Endothelial cell (in vitro differentiated cells): ENCODE measurements at regions not wholly inside any gene's neighbourhood (a gene's known extent, or its start where the extent isn't known, plus 50 kb on each side); places are given as distances from the start of the nearest gene placed in this dataset.

Experiments used
- DNase-seq: peaks from one replicate; pipeline ENCODE4 v3.0.0; 2021; ENCODE audit warnings: low spot score
- H3K27ac Mint-ChIP-seq: one replicate; pipeline ENCODE4 v1.8.0; 2021; ENCODE audit warnings: mixed read lengths, inconsistent platforms; ENCODE audit not compliant: unreplicated experiment
- H3K27me3 Mint-ChIP-seq: one replicate; pipeline ENCODE4 v1.8.0; 2021; ENCODE audit warnings: mild to moderate bottlenecking, moderate library complexity, mixed read lengths, inconsistent platforms; ENCODE audit not compliant: unreplicated experiment
- H3K36me3 Mint-ChIP-seq: one replicate; pipeline ENCODE4 v1.8.0; 2021; ENCODE audit warnings: mild to moderate bottlenecking, low read depth, mixed read lengths, inconsistent platforms; ENCODE audit not compliant: unreplicated experiment
- H3K4me1 Mint-ChIP-seq: one replicate; pipeline ENCODE4 v1.8.0; 2021; ENCODE audit warnings: mild to moderate bottlenecking, mixed read lengths, inconsistent platforms; ENCODE audit not compliant: unreplicated experiment
- H3K4me3 Mint-ChIP-seq: one replicate; pipeline ENCODE4 v1.8.0; 2021; ENCODE audit warnings: mild to moderate bottlenecking, mixed read lengths, inconsistent platforms; ENCODE audit not compliant: unreplicated experiment
- H3K9me3 Mint-ChIP-seq: one replicate; pipeline ENCODE4 v1.8.0; 2021; ENCODE audit warnings: mixed read lengths, inconsistent platforms; ENCODE audit not compliant: unreplicated experiment
- TF ChIP-seq, protein P1 (sequence below): fragments of 200-600 bp; sonication (generic); IDR thresholded peaks from one replicate; pipeline ENCODE4 v1.5.0; 2021; ENCODE audit warnings: antibody characterized with exemption; ENCODE audit not compliant: unreplicated experiment

DNA sequence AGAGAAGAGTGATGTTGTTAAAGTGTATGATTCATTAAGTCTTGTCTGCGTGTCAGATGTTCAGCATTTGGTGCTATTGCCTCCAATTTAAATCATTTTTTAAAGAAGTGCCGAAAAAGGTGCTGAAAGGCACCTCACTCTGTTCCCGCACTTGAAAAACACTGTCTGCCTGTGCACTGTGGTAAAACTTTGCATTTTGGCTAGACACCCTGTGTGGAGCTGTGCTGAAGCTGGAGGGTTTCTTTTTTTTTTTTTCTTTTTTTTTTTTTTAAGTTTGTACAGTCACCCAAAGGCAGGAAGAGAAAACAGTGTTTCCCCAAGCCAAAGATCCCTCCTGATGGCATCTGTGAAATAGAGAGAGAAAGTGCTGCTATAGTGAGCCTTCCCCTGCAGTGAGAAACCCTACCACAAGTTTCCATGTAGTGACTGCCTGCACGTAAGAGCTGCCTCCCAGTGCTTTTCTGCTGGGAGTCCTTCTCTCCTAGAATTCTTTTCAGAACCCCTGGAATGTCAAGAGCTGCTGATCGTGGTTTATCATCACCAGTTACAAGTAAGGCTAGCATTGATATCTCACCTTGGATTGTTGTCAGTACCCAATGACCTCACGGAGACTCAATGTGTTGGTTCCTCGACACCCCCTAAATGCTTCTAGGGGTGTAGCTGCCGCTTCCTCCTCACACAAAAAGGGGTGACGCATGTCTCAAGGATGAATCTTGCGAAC, 116.0 kb upstream of the SOX9 start:
- no peak overlapping the region for H3K4me3 Mint-ChIP-seq
- DNase-seq: no peak
- no peak overlapping the region for H3K27ac Mint-ChIP-seq
- TF ChIP-seq, protein P1, sequence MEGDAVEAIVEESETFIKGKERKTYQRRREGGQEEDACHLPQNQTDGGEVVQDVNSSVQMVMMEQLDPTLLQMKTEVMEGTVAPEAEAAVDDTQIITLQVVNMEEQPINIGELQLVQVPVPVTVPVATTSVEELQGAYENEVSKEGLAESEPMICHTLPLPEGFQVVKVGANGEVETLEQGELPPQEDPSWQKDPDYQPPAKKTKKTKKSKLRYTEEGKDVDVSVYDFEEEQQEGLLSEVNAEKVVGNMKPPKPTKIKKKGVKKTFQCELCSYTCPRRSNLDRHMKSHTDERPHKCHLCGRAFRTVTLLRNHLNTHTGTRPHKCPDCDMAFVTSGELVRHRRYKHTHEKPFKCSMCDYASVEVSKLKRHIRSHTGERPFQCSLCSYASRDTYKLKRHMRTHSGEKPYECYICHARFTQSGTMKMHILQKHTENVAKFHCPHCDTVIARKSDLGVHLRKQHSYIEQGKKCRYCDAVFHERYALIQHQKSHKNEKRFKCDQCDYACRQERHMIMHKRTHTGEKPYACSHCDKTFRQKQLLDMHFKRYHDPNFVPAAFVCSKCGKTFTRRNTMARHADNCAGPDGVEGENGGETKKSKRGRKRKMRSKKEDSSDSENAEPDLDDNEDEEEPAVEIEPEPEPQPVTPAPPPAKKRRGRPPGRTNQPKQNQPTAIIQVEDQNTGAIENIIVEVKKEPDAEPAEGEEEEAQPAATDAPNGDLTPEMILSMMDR: no peak
- H3K27me3 Mint-ChIP-seq: no peaks in the 10 kb centered on the region
- no peaks in the 10 kb centered on the region for H3K9me3 Mint-ChIP-seq
- no peaks in the 10 kb centered on the region for H3K36me3 Mint-ChIP-seq
- peaks cover 2% of the 10 kb centered on the region for H3K4me1 Mint-ChIP-seq

DNA sequence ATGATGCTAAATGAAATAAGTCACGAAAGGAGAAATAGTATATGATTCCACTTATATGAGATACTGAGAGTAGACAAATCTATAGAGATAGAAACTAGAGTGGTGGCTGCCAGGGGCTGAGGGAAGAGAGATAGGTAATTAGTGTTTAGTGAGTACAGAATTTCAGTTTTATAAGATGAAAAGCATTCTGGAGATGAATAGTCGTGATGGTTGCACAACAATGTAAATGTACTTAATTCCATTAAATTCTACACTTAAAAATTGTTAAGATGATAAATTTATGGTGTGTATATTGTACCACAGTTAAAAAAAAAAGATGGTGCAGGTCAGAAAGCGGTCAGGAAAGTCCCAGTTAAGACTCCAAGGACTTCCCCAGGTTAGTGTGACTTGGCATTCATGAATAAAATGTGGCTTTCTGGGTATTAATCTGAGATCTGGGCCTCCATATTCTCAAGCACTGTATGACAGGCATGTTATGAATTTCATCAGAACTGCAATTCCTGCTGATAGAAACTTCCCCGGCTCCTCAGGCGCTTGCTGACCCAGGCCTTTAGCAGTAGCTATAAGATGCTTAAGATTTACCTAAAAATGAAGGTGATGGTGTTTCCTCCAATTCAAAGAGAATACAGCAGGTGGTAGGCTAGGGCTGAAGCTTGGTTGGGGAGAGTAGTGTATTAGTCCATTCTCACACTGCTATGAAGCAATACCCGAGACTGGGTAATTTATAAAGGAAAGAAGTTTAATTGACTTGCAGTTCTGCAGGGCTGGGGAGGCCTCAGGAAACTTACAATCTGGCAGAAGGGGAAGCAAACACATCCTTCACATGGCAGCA, 115.3 kb upstream of the SOX9 start:
- DNase-seq: no peak
- no peaks in the 10 kb centered on the region for H3K27me3 Mint-ChIP-seq
- no peak overlapping the region for H3K4me3 Mint-ChIP-seq
- TF ChIP-seq, protein P1: no peak
- H3K27ac Mint-ChIP-seq: no peak overlapping the region
- H3K36me3 Mint-ChIP-seq: no peaks in the 10 kb centered on the region
- H3K4me1 Mint-ChIP-seq: peaks cover 2% of the 10 kb centered on the region
- H3K9me3 Mint-ChIP-seq: no peaks in the 10 kb centered on the region

DNA sequence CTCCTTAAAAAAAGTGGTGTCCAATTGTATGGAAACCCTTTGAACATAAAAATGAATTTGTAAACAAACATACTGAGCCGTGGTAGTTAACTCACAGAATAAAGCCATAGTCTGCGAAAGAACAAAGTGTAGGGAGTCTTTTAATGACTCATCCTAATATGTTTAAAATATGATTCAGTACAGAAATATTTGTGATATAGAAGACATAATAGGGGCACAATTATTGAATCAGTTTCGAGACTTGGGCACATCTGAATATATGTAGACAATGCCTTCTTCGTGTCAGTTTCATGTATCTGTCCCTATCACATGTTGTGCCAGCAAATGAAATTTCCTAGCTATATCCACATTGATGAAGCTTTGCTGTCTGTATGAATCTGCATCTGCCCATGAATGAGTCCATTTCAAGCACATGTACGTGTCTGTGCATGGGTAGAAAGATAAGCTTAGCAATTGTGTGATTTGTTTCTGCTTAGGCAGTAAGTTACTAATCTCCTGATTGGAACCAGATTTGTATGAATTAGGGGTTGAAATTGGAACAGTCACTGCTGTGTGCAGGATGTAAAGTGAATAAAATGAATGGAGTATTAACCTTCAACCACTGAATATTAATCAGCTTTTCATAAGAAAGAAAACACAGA, 112.5 kb upstream of the SOX9 start:
- Mint-ChIP-seq H3K27me3 (no peaks in the 10 kb centered on the region), H3K36me3 (no peaks in the 10 kb centered on the region), H3K9me3 (no peaks in the 10 kb centered on the region), H3K4me3 (no peak overlapping the region), H3K27ac (no peak overlapping the region), H3K4me1 (peaks cover 2% of the 10 kb centered on the region)
- TF ChIP-seq, protein P1: no peak
- DNase-seq: no peak

DNA sequence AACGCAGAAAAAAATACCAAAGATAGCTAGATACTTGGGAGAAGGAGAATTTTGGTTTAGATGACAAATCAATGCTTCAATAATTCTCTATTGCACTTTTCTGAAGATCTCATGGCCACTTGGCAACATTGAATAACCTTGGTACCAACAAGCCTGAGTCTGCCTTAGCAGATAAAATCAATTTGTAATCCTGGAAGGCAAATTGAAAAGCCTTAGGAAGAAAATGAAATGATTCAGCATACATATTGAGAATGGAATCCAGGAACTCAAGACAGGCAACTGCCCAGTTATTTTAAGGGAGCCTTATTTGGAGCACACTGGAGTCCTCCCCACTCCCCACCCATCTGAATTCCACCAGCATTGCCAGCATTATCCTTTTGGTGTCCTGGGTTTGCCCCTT, 109.3 kb upstream of the SOX9 start:
- no peaks in the 10 kb centered on the region for H3K27me3 Mint-ChIP-seq
- H3K9me3 Mint-ChIP-seq: no peaks in the 10 kb centered on the region
- H3K4me3 Mint-ChIP-seq: no peak overlapping the region
- no peaks in the 10 kb centered on the region for H3K36me3 Mint-ChIP-seq
- no peak for DNase-seq
- TF ChIP-seq, protein P1: no peak
- H3K27ac Mint-ChIP-seq: no peak overlapping the region
- H3K4me1 Mint-ChIP-seq: no peaks in the 10 kb centered on the region
